SK-N-SH treated with all-trans-retinoic acid at 6 μM for 48 hours (cell line): ENCODE measurements at regions not wholly inside any gene's neighbourhood (a gene's known extent, or its start where the extent isn't known, plus 50 kb on each side); places are given as distances from the start of the nearest gene placed in this dataset.

ENCODE experiments used
- ARNTL ChIP-seq: fragments of 450-650 bp; formaldehyde crosslinking; IDR thresholded peaks from 2 replicates; pipeline ENCODE4 v1.5.0; 2020; ENCODE audit warnings: low read depth, mild to moderate bottlenecking, moderate library complexity, borderline replicate concordance
- BACH2 ChIP-seq: fragments of 250-450 bp; sonication (Bioruptor Pico); IDR thresholded peaks from 2 replicates; pipeline ENCODE4 v1.9.0; 2021; ENCODE audit warnings: mild to moderate bottlenecking, borderline replicate concordance
- CREB5 ChIP-seq: fragments of 250-450 bp; sonication (Bioruptor Pico); IDR thresholded peaks from 2 replicates; pipeline ENCODE4 v1.5.1; 2020; ENCODE audit warnings: low read depth, mild to moderate bottlenecking, moderate library complexity
- CSRNP3 ChIP-seq: fragments of 250-450 bp; sonication (Bioruptor Pico); IDR thresholded peaks from 2 replicates; pipeline ENCODE4 v1.5.1; 2021; ENCODE audit warnings: mild to moderate bottlenecking, moderate library complexity
- GLIS3 ChIP-seq: fragments of 250-450 bp; sonication (Bioruptor Pico); IDR thresholded peaks from 2 replicates; pipeline ENCODE4 v1.5.0; 2020; ENCODE audit warnings: mild to moderate bottlenecking, moderate library complexity
- ISL1 ChIP-seq: fragments of 250-450 bp; sonication (Bioruptor Pico); IDR thresholded peaks from 2 replicates; pipeline ENCODE4 v2.1.2; 2022; ENCODE audit warnings: mild to moderate bottlenecking, moderate library complexity
- PATZ1 ChIP-seq: fragments of 250-450 bp; sonication (Bioruptor Pico); IDR thresholded peaks from 2 replicates; pipeline ENCODE4 v1.8.0; 2020; ENCODE audit warnings: mild to moderate bottlenecking, moderate library complexity, borderline replicate concordance
- PPARA ChIP-seq: fragments of 250-450 bp; sonication (Bioruptor Pico); IDR thresholded peaks from 2 replicates; pipeline ENCODE4 v1.5.0; 2020; ENCODE audit warnings: mild to moderate bottlenecking, borderline replicate concordance
- RARB ChIP-seq: fragments of 250-450 bp; sonication (Bioruptor Pico); IDR thresholded peaks from 2 replicates; pipeline ENCODE4 v1.8.0; 2021; ENCODE audit warnings: mild to moderate bottlenecking, moderate library complexity
- TCF4 ChIP-seq: fragments of 250-450 bp; sonication (Bioruptor Pico); IDR thresholded peaks from 2 replicates; pipeline ENCODE4 v1.8.0; 2021; ENCODE audit warnings: mild to moderate bottlenecking, moderate library complexity, borderline replicate concordance
- TSHZ2 ChIP-seq: fragments of 250-450 bp; sonication (Bioruptor Pico); IDR thresholded peaks from 2 replicates; pipeline ENCODE4 v1.5.0; 2020; ENCODE audit warnings: mild to moderate bottlenecking, moderate library complexity
- ZFP3 ChIP-seq: fragments of 250-450 bp; sonication (Bioruptor Pico); IDR thresholded peaks from 2 replicates; pipeline ENCODE4 v1.5.0; 2020; ENCODE audit warnings: mild to moderate bottlenecking, moderate library complexity
- ZFP30 ChIP-seq: fragments of 450-650 bp; formaldehyde crosslinking; IDR thresholded peaks from 2 replicates; pipeline ENCODE4 v1.5.0; 2022; ENCODE audit warnings: mild to moderate bottlenecking, moderate library complexity
- ZNF8 ChIP-seq: fragments of 450-650 bp; formaldehyde crosslinking; IDR thresholded peaks from 2 replicates; pipeline ENCODE4 v1.5.0; 2020; ENCODE audit warnings: mild to moderate bottlenecking, moderate library complexity

GRCh38 chr5:37950436-37950835 is 110.6 kb upstream of the GDNF start:
- TF ChIP-seq ZNF8 (no peak), TSHZ2 (no peak), CSRNP3 (CRISPR knock-in tag) (no peak), RARB (CRISPR knock-in tag) (no peak), ISL1 (CRISPR knock-in tag) (no peak), CREB5 (CRISPR knock-in tag) (no peak), ZFP3 (CRISPR knock-in tag) (no peak), PATZ1 (no peak), ZFP30 (CRISPR knock-in tag) (no peak), ARNTL (no peak), PPARA (CRISPR knock-in tag) (no peak), GLIS3 (CRISPR knock-in tag) (no peak), BACH2 (CRISPR knock-in tag) (no peak), TCF4 (no peak)
